Ishikawa (cell line): ENCODE measurements at regions not wholly inside any gene's neighbourhood (a gene's known extent, or its start where the extent isn't known, plus 50 kb on each side); places are given as distances from the start of the nearest gene placed in this dataset.

Experiments used
- CEBPB ChIP-seq: IDR thresholded peaks from 2 replicates; pipeline ENCODE4 v1.6.1; 2012
- CREB1 ChIP-seq: IDR thresholded peaks from 2 replicates; pipeline ENCODE4 v1.6.1; 2012; ENCODE audit warnings: low read depth
- EGR1 ChIP-seq: IDR thresholded peaks from 2 replicates; pipeline ENCODE4 v1.6.1; 2012
- EP300 ChIP-seq: IDR thresholded peaks from 2 replicates; pipeline ENCODE4 v1.6.1; 2012; ENCODE audit warnings: borderline replicate concordance
- FOXM1 ChIP-seq: IDR thresholded peaks from 2 replicates; pipeline ENCODE4 v1.6.1; 2012; ENCODE audit warnings: low read depth, borderline replicate concordance
- MAX ChIP-seq: IDR thresholded peaks from 2 replicates; pipeline ENCODE4 v1.6.1; 2012
- NFIC ChIP-seq: IDR thresholded peaks from 2 replicates; pipeline ENCODE4 v1.6.1; 2012
- RAD21 ChIP-seq: IDR thresholded peaks from 2 replicates; pipeline ENCODE4 v1.6.1; 2012; ENCODE audit warnings: low read depth
- REST ChIP-seq: IDR thresholded peaks from 2 replicates; pipeline ENCODE4 v1.6.1; 2012; ENCODE audit warnings: low read depth, mild to moderate bottlenecking
- TAF1 ChIP-seq: IDR thresholded peaks from 2 replicates; pipeline ENCODE4 v1.6.1; 2012; ENCODE audit warnings: low read depth, mild to moderate bottlenecking
- TCF12 ChIP-seq: IDR thresholded peaks from 2 replicates; pipeline ENCODE4 v1.6.1; 2012; ENCODE audit warnings: low read depth
- TEAD4 ChIP-seq: IDR thresholded peaks from 2 replicates; pipeline ENCODE4 v1.6.1; 2012
- USF1 ChIP-seq: IDR thresholded peaks from 2 replicates; pipeline ENCODE4 v1.6.1; 2012
- YY1 ChIP-seq: IDR thresholded peaks from 2 replicates; pipeline ENCODE4 v1.6.1; 2012; ENCODE audit warnings: low read depth
- ZBTB7A ChIP-seq: IDR thresholded peaks from 2 replicates; pipeline ENCODE4 v1.6.1; 2012; ENCODE audit warnings: low read depth

- TF ChIP-seq NFIC (no peak), EGR1 (no peak), MAX (no peak), TEAD4 (no peak), FOXM1 (no peak), RAD21 (no peak), CEBPB (no peak), TCF12 (no peak), TAF1 (no peak), USF1 (no peak), EP300 (no peak), REST (no peak), YY1 (no peak), CREB1 (no peak)
Observed at GRCh38 chr3:3739330-3740060, 59.7 kb upstream of the LRRN1 start.

- TF ChIP-seq YY1 (no peak), USF1 (no peak), RAD21 (no peak), TCF12 (no peak), FOXM1 (no peak), TAF1 (no peak), CEBPB (no peak), CREB1 (no peak), EP300 (no peak), REST (no peak), TEAD4 (no peak), EGR1 (no peak), NFIC (no peak), MAX (no peak), ZBTB7A (no peak)
Observed at GRCh38 chr3:3737531-3737930, 61.7 kb upstream of the LRRN1 start.

GRCh38 chr3:3735919-3736318 is 63.3 kb upstream of the LRRN1 start:
- no peak for TF ChIP-seq EGR1
- TF ChIP-seq RAD21, result no peak
- TF ChIP-seq TCF12, result no peak
- TF ChIP-seq EP300, result no peak
- TF ChIP-seq USF1, result no peak
- TF ChIP-seq TAF1, result no peak
- no peak for TF ChIP-seq TEAD4
- no peak for TF ChIP-seq CEBPB

- TF ChIP-seq MAX (no peak), TCF12 (no peak), ZBTB7A (no peak), CEBPB (no peak), EGR1 (no peak), CREB1 (no peak), YY1 (no peak), REST (no peak), TEAD4 (no peak), EP300 (no peak), USF1 (no peak), TAF1 (no peak)
Observed at GRCh38 chr3:3734881-3735280, 64.3 kb upstream of the LRRN1 start.
